ENCODE measurements at regions not wholly inside any gene's neighbourhood (a gene's known extent, or its start where the extent isn't known, plus 50 kb on each side); places are given as distances from the start of the nearest gene placed in this dataset.

DNA sequence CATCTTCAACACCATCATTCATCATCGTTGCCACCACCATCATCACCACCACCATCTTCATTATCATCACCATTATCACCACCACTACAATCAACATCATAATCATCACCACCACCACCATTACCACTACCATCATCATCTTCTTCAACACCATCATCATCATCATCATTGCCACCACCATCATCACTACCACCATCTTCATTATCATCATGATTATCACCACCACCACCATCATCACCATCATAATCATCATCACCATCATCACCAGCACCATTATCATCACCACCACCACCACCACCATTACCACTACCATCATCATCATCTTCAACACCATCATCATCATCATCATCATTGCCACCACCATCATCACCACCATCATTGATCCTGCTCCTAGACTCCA lies 112.7 kb downstream of the OAT start:
- peaks cover 14% of the 10 kb centered on the region for H3K9me3 ChIP-seq (ENCODE audit: control insufficient read depth, insufficient read depth, low read length)
- TF ChIP-seq, protein P1, sequence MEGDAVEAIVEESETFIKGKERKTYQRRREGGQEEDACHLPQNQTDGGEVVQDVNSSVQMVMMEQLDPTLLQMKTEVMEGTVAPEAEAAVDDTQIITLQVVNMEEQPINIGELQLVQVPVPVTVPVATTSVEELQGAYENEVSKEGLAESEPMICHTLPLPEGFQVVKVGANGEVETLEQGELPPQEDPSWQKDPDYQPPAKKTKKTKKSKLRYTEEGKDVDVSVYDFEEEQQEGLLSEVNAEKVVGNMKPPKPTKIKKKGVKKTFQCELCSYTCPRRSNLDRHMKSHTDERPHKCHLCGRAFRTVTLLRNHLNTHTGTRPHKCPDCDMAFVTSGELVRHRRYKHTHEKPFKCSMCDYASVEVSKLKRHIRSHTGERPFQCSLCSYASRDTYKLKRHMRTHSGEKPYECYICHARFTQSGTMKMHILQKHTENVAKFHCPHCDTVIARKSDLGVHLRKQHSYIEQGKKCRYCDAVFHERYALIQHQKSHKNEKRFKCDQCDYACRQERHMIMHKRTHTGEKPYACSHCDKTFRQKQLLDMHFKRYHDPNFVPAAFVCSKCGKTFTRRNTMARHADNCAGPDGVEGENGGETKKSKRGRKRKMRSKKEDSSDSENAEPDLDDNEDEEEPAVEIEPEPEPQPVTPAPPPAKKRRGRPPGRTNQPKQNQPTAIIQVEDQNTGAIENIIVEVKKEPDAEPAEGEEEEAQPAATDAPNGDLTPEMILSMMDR (IDR thresholded peaks at IDR 0.05; ENCODE audit: low read depth, low read length) = no peak
- H3K27ac ChIP-seq (ENCODE audit: low read depth, low read length) = no peak overlapping the region
- POLR2A ChIA-PET = no interaction called here
- no peak overlapping the region for H3K4me3 ChIP-seq (ENCODE audit: low read depth, low read length)
- DNase-seq (ENCODE audit: low read depth, low spot score) = no peak
- CTCF ChIA-PET = no interaction called here
- H3K27me3 ChIP-seq (ENCODE audit: control insufficient read depth, insufficient read depth, low read length) = no peaks in the 10 kb centered on the region

DNA sequence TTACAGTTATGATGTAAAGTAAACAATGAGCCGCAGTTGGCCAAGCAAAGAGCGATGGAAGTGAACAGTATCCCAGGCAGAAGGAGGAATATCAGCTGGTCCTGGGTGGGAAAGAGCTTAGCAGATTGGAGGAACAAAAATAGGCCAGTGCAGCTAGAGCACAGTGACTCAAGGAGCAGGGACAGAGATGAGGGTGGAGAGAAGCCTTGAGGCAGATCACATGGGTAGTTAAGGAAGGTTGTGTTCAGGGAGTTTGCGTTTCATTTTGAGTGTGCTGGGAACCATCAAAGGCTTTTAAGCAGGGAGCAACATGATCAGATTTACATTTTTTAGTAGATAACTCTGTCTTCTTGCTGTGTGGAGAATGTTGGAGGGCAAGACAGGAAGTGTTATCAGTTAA lies 113.6 kb downstream of the OAT start:
- Histone ChIP-seq H3K27ac (ENCODE audit: low read depth, low read length) (no peak overlapping the region), H3K27me3 (ENCODE audit: control insufficient read depth, insufficient read depth, low read length) (no peaks in the 10 kb centered on the region), H3K4me3 (ENCODE audit: low read depth, low read length) (no peak overlapping the region), H3K9me3 (ENCODE audit: control insufficient read depth, insufficient read depth, low read length) (peaks cover 18% of the 10 kb centered on the region)
- CTCF ChIA-PET = no interaction called here
- DNase-seq (ENCODE audit: low read depth, low spot score) = no peak
- POLR2A ChIA-PET = no interaction called here
- TF ChIP-seq, protein P1 (IDR thresholded peaks at IDR 0.05; ENCODE audit: low read depth, low read length) = no peak

DNA sequence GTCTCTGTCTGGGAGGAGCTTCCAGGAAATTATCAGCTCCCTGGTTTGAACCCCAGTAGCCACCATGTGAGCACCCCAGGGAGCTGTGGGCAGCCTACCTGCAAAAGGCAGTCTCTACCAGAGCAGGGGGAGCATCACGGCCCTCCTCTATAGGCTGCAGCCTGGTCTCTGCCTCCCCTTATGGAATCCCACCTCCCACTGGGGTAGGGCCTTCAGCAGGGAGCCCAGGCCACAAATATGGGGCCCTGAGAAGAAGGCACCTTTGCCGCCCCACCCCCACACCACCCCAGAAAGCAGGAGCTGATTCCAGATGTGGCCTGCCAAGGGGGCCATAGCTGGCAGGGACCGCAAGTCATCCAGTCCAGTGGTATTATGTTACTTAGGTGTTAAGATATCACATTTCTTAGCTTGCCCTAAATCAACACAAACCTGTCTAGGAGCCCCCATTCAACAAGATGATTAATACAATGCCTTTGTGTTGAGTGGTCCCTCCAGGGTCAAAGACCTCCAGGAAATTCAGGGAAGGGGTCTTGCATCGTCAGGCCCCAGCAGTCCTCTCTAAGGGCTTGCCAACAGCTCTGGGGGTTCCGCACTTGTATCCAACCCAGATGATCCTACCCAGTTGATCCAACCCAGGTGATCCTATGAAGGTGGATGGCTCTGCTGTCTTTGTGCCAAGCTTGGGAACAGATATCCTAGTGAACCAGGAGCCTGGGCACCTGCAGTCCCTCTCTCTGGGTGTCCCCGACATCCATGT lies 114.9 kb downstream of the OAT start:
- H3K27ac ChIP-seq (ENCODE audit: low read depth, low read length) = no peak overlapping the region
- H3K27me3 ChIP-seq (ENCODE audit: control insufficient read depth, insufficient read depth, low read length) = no peaks in the 10 kb centered on the region
- POLR2A ChIA-PET = no interaction called here
- DNase-seq (ENCODE audit: low read depth, low spot score) = no peak
- TF ChIP-seq, protein P1 (IDR thresholded peaks at IDR 0.05; ENCODE audit: low read depth, low read length) = no peak
- peaks cover 27% of the 10 kb centered on the region for H3K9me3 ChIP-seq (ENCODE audit: control insufficient read depth, insufficient read depth, low read length)
- H3K4me3 ChIP-seq (ENCODE audit: low read depth, low read length) = no peak overlapping the region
- CTCF ChIA-PET = no interaction called here

DNA sequence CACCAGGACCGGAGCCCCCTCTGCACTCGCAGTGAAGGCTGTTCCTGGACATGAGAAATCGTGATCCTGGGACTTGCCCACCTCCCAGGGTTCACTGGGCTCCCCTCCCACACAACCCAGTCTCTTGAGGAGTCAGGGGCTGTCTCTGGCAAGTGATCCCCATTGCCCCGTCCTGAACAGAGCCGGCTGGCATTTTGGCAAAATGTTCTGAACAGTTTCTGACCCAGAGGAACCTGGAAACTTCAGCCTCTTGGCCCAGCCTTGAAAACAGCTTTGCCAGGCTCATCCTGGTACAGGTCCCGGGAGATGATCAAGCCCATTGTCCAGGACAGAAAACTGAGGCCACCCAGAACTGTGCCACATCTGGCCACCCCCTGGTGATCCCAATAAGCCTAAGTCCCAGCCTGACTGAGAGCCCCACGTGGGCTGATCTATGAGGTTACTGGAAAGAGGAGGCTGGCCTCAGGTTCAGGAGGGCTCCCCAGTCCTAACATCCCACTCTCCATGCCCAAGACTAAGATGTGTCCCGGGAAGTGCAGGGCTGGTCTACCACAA lies 115.7 kb downstream of the OAT start:
- Histone ChIP-seq H3K27me3 (ENCODE audit: control insufficient read depth, insufficient read depth, low read length) (no peaks in the 10 kb centered on the region), H3K4me3 (ENCODE audit: low read depth, low read length) (no peak overlapping the region), H3K27ac (ENCODE audit: low read depth, low read length) (no peak overlapping the region), H3K9me3 (ENCODE audit: control insufficient read depth, insufficient read depth, low read length) (peaks cover 28% of the 10 kb centered on the region)
- DNase-seq (ENCODE audit: low read depth, low spot score) = no peak
- ChIA-PET CTCF (no interaction called here), POLR2A (no interaction called here)
- TF ChIP-seq, protein P1 (IDR thresholded peaks at IDR 0.05; ENCODE audit: low read depth, low read length) = no peak

DNA sequence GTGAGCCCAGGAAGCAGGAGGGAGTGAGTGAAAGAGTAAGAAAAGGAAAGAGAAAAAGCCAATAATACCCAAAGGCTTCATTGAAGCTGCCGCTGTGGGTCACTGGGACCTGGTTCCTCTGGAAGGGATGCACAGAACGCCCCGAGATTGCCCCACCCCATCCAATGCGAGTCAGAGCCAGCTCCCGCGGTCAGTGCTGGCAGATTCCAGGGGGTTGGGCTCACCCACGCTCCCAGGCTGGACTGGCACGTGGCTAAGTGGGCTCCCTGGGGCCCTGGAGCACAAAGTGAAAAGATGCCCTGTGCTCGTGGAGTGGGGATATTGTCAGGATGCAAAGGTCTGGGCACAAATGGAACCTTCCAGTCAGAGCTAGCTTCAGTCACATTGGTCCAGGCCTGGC lies 117.0 kb downstream of the OAT start:
- H3K9me3 ChIP-seq (ENCODE audit: control insufficient read depth, insufficient read depth, low read length) = peaks cover 33% of the 10 kb centered on the region
- POLR2A ChIA-PET = no interaction called here
- CTCF ChIA-PET = no interaction called here

More for the DNA sequence above, 117.0 kb downstream of the OAT start:
- H3K27me3 ChIP-seq (ENCODE audit: control insufficient read depth, insufficient read depth, low read length) = no peaks in the 10 kb centered on the region
- H3K27ac ChIP-seq (ENCODE audit: low read depth, low read length) = no peak overlapping the region
- no peak for DNase-seq (ENCODE audit: low read depth, low spot score)
- TF ChIP-seq, protein P1 (IDR thresholded peaks at IDR 0.05; ENCODE audit: low read depth, low read length) = no peak
- H3K4me3 ChIP-seq (ENCODE audit: low read depth, low read length) = no peak overlapping the region
